K562 (cell line): ENCODE measurements at regions not wholly inside any gene's neighbourhood (a gene's known extent, or its start where the extent isn't known, plus 50 kb on each side); places are given as distances from the start of the nearest gene placed in this dataset.

Experiments used
- CREB1 ChIP-seq, 2 experiments: sonication (generic) in 1 of 2; formaldehyde crosslinking in 1 of 2; IDR thresholded peaks; 2 replicates each; pipeline versions ENCODE4 v1.6.1 to v1.8.0; 2012 to 2022; ENCODE audit warnings: inconsistent platforms in 1 of 2, mild to moderate bottlenecking in 1 of 2, missing genetic modification reagents in 1 of 2, moderate library complexity in 1 of 2
- CTCF ChIP-seq, 3 experiments: IDR thresholded peaks in 2 of 3; conservative IDR thresholded peaks in 1 of 3; 2 replicates each; pipeline ENCODE4 v1.5.1; 2011 to 2012; ENCODE audit warnings: low read length in 3 of 3, mild to moderate bottlenecking in 3 of 3, control low read depth in 2 of 3, improper control_type of control experiment in 1 of 3, inconsistent platforms in 1 of 3, low read depth in 1 of 3, mixed read lengths in 1 of 3, moderate library complexity in 1 of 3; ENCODE audit not compliant: insufficient read depth in 2 of 3
- DLX4 ChIP-seq: fragments of 250-450 bp; sonication (Bioruptor Pico); IDR thresholded peaks from 2 replicates; pipeline ENCODE4 v1.6.1; 2021; ENCODE audit warnings: mild to moderate bottlenecking
- ELF4 ChIP-seq: fragments of 450-650 bp; formaldehyde crosslinking; IDR thresholded peaks from 2 replicates; pipeline ENCODE4 v1.4.0; 2022; ENCODE audit warnings: missing genetic modification characterization
- HOMEZ ChIP-seq: fragments of 250-450 bp; sonication (Bioruptor Pico); IDR thresholded peaks from 2 replicates; pipeline ENCODE4 v1.4.0; 2020; ENCODE audit warnings: mild to moderate bottlenecking, moderate library complexity
- NFIC ChIP-seq: fragments of 450-650 bp; IDR thresholded peaks from 2 replicates; pipeline ENCODE4 v1.6.1; 2017; ENCODE audit warnings: mild to moderate bottlenecking, inconsistent platforms
- ZBTB26 ChIP-seq: fragments of 450-650 bp; formaldehyde crosslinking; IDR thresholded peaks from 2 replicates; pipeline ENCODE4 v1.4.0; 2022; ENCODE audit warnings: missing genetic modification characterization
- ZSCAN29 ChIP-seq: fragments of 450-650 bp; IDR thresholded peaks from 2 replicates; pipeline ENCODE4 v1.6.1; 2017

- TF ChIP-seq CTCF (IDR thresholded peaks at IDR 0.05 in 2 of 3, conservative IDR thresholded peaks at IDR 0.05 in 1 of 3; ENCODE audit: insufficient read depth in 2 of 3, low read depth in 1 of 3, low read length in 3 of 3) (no peak), NFIC (no peak), DLX4 (CRISPR knock-in tag) (no peak), CREB1 (IDR thresholded peaks at IDR 0.05) (no peak), CREB1 (CRISPR knock-in tag; IDR thresholded peaks at IDR 0.05) (no peak), ELF4 (CRISPR knock-in tag) (no peak), ZSCAN29 (no peak), HOMEZ (CRISPR knock-in tag) (no peak), ZBTB26 (CRISPR knock-in tag) (no peak)
Measured at GRCh38 chr9:108477529-108478006, 378.2 kb downstream of the ACTL7B start.
